ENCODE measurements at regions not wholly inside any gene's neighbourhood (a gene's known extent, or its start where the extent isn't known, plus 50 kb on each side); places are given as distances from the start of the nearest gene placed in this dataset.
"Not testable (repeated sequence)": the region's sequence is repeated elsewhere in the genome, so short reads cannot be mapped to it uniquely, and the experiment has no call there.

- DNase-seq = no peak
These were observed 691.8 kb downstream of the FLRT2 start for GRCh38 chr14:86221755-86222154.

GRCh38 chr14:86221000-86221399 is 691.1 kb downstream of the FLRT2 start:
- no peak for DNase-seq

GRCh38 chr14:86217523-86217922 is 687.6 kb downstream of the FLRT2 start:
- no peak for DNase-seq

GRCh38 chr14:86203843-86204242 is 673.9 kb downstream of the FLRT2 start:
- DNase-seq = no peak

GRCh38 chr14:86196471-86196870 is 666.5 kb downstream of the FLRT2 start:
- peak; percentile 7 for DNase-seq

GRCh38 chr14:86193756-86194155 is 663.8 kb downstream of the FLRT2 start:
- no peak for DNase-seq

- no peak for DNase-seq
These were observed 650.0 kb downstream of the FLRT2 start for GRCh38 chr14:86179980-86180379.

GRCh38 chr14:86168371-86168770 is 638.4 kb downstream of the FLRT2 start:
- no peak for DNase-seq

- no peak for DNase-seq
These were observed 636.6 kb downstream of the FLRT2 start for GRCh38 chr14:86166541-86166940.

GRCh38 chr14:86153480-86153879 is 623.5 kb downstream of the FLRT2 start:
- DNase-seq = no peak

- DNase-seq = no peak
These were observed 613.3 kb downstream of the FLRT2 start for GRCh38 chr14:86143248-86143647.

GRCh38 chr14:86141966-86142365 is 612.0 kb downstream of the FLRT2 start:
- no peak for DNase-seq

- DNase-seq = no peak
These were observed 599.5 kb downstream of the FLRT2 start for GRCh38 chr14:86129426-86129825.

GRCh38 chr14:86124328-86124727 is 594.4 kb downstream of the FLRT2 start:
- DNase-seq = no peak

- no peak for DNase-seq
These were observed 586.0 kb downstream of the FLRT2 start for GRCh38 chr14:86115972-86116371.

GRCh38 chr14:86110871-86111270 is 580.9 kb downstream of the FLRT2 start:
- DNase-seq = not testable (repeated sequence)

GRCh38 chr14:86104691-86105265 is 574.8 kb downstream of the FLRT2 start:
- peak; percentile 15 for DNase-seq

- no peak for DNase-seq
These were observed 564.6 kb downstream of the FLRT2 start for GRCh38 chr14:86094512-86094911.

GRCh38 chr14:86091811-86092210 is 561.9 kb downstream of the FLRT2 start:
- DNase-seq = no peak

GRCh38 chr14:86088156-86088555 is 558.2 kb downstream of the FLRT2 start:
- DNase-seq = no peak

- no peak for DNase-seq
These were observed 557.4 kb downstream of the FLRT2 start for GRCh38 chr14:86087377-86087776.

- no peak for DNase-seq
These were observed 557.0 kb downstream of the FLRT2 start for GRCh38 chr14:86086962-86087361.

GRCh38 chr14:86084097-86084496 is 554.2 kb downstream of the FLRT2 start:
- DNase-seq = no peak

- no peak for DNase-seq
These were observed 553.7 kb downstream of the FLRT2 start for GRCh38 chr14:86083616-86084015.
